Upper lobe of left lung (tissue), 6 donors: ENCODE measurements at regions not wholly inside any gene's neighbourhood (a gene's known extent, or its start where the extent isn't known, plus 50 kb on each side); places are given as distances from the start of the nearest gene placed in this dataset.

ENCODE experiments used
- ATAC-seq, 2 donors: fragments of 200-7000 bp; cut with Tn5 transposase; one replicate each; pipeline ENCODE4 v1.9.1; 2022; ENCODE audit warnings: mild to moderate bottlenecking in 2 of 2, moderate library complexity in 2 of 2; ENCODE audit not compliant: low FRiP score in 2 of 2
- DNase-seq, 2 donors: peaks; one replicate each; pipeline ENCODE4 v3.0.0-alpha.2; 2019 to 2020
- H3K27ac ChIP-seq, 4 donors: fragments of 200-600 bp; sonication (generic); one replicate each; pipeline ENCODE4 v1.5.1; 2016 to 2019
- H3K27me3 ChIP-seq, 4 donors: fragments of 200-600 bp; sonication (generic); one replicate each; pipeline ENCODE4 v1.5.1; 2017 to 2019
- H3K36me3 ChIP-seq, 4 donors: fragments of 200-600 bp; sonication (generic); one replicate each; pipeline ENCODE4 v1.5.1; 2016 to 2019
- H3K4me1 ChIP-seq, 4 donors: fragments of 200-600 bp; sonication (generic); one replicate each; pipeline ENCODE4 v1.5.1; 2018 to 2019
- H3K4me3 ChIP-seq, 4 donors: fragments of 200-600 bp; sonication (generic); one replicate each; pipeline ENCODE4 v1.5.1; 2017 to 2019; ENCODE audit warnings: mild to moderate bottlenecking in 2 of 4, moderate library complexity in 1 of 4
- H3K9me3 ChIP-seq, 4 donors: fragments of 200-600 bp; sonication (generic); one replicate each; pipeline ENCODE4 v1.5.1; 2018 to 2019
- EP300 ChIP-seq, 4 donors: sonication (generic); formaldehyde crosslinking; IDR thresholded peaks; one replicate each; pipeline ENCODE4 v1.5.1; 2017; ENCODE audit warnings: antibody characterized with exemption in 4 of 4, control low read depth in 2 of 4
- POLR2A ChIP-seq, 4 donors: fragments of 450-650 bp; IDR thresholded peaks; one replicate each; pipeline ENCODE4 v1.5.1; 2016 to 2017; ENCODE audit warnings: antibody characterized with exemption in 4 of 4, mild to moderate bottlenecking in 2 of 4
- POLR2AphosphoS5 ChIP-seq, 2 donors: sonication (generic); formaldehyde crosslinking; IDR thresholded peaks; one replicate each; pipeline ENCODE4 v1.5.1; 2017; ENCODE audit warnings: antibody characterized with exemption in 2 of 2
- WGBS, 2 donors: methylation state at CpG; one replicate each; pipeline ENCODE4 v1.1.5; 2017 to 2018; 5-methylcytosine and 5-hydroxymethylcytosine counted together
- TF ChIP-seq, protein P1 (sequence below), 6 experiments: fragments of 450-650 bp in 4 of 6; fragments of 200-600 bp in 2 of 6; sonication (generic) in 2 of 6; IDR thresholded peaks; one replicate each; pipeline ENCODE4 v1.5.1; 2016 to 2019; ENCODE audit warnings: antibody characterized with exemption in 6 of 6
- donor health status: DM: no; HTN: no; CAD: no; lungs with moderate emphysema.
- donor health status: DM: no; HTN: yes; CAD: no; lungs with severe emphysema.

DNA sequence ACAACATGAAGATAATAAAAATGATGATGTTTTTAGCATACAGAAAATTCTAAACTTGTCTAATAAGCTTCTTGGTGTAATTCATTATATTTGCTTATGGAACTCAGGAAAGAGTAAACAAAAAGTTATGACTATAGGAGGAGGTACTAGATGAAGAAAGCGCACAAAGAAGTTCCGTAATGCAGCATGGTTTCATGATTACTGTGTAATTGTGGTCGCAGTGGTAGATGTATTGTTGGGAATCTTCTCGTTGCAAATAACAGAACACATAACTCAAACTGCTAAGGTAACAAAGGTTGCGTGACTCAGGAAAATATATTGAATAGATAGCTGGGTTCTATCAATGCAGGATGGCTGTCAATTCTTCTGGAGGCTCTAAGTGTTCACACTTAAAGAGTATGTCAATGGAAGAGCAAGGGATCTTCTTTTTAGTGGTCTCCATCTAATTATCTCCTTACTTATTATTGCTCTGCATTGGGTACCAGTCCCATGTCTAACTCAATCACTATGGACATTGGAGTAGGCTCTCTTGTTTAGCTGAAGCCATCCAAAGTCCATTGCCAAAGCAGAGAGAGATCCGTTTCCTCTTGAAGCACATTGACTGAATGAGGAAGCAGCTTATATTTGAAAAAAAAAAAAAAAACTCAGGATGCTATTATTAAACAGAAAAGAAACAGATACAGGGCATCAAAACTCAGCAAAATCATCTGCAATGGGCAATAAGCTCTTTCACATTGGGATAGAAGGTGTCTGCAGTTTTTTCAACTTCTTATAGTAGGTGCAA lies 283.4 kb upstream of the ATP2B1 start:
- WGBS, 2 donors = 78 to 86% methylated on average over 6 of the region's 6 CpGs
- TF ChIP-seq POLR2AphosphoS5 (IDR thresholded peaks at IDR 0.05) (no peak), POLR2A (IDR thresholded peaks at IDR 0.05) (no peak), EP300 (IDR thresholded peaks at IDR 0.05) (no peak)
- TF ChIP-seq, protein P1, sequence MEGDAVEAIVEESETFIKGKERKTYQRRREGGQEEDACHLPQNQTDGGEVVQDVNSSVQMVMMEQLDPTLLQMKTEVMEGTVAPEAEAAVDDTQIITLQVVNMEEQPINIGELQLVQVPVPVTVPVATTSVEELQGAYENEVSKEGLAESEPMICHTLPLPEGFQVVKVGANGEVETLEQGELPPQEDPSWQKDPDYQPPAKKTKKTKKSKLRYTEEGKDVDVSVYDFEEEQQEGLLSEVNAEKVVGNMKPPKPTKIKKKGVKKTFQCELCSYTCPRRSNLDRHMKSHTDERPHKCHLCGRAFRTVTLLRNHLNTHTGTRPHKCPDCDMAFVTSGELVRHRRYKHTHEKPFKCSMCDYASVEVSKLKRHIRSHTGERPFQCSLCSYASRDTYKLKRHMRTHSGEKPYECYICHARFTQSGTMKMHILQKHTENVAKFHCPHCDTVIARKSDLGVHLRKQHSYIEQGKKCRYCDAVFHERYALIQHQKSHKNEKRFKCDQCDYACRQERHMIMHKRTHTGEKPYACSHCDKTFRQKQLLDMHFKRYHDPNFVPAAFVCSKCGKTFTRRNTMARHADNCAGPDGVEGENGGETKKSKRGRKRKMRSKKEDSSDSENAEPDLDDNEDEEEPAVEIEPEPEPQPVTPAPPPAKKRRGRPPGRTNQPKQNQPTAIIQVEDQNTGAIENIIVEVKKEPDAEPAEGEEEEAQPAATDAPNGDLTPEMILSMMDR (IDR thresholded peaks at IDR 0.05) = no peak
- Histone ChIP-seq H3K36me3 (no peaks in the 10 kb centered on the region), H3K9me3 (no peaks in the 10 kb centered on the region), H3K4me1 (no peaks in the 10 kb centered on the region), H3K27ac (no peak overlapping the region), H3K4me3 (no peak overlapping the region), H3K27me3 (no peaks in the 10 kb centered on the region)
- ATAC-seq (no peak), DNase-seq (no peak)

DNA sequence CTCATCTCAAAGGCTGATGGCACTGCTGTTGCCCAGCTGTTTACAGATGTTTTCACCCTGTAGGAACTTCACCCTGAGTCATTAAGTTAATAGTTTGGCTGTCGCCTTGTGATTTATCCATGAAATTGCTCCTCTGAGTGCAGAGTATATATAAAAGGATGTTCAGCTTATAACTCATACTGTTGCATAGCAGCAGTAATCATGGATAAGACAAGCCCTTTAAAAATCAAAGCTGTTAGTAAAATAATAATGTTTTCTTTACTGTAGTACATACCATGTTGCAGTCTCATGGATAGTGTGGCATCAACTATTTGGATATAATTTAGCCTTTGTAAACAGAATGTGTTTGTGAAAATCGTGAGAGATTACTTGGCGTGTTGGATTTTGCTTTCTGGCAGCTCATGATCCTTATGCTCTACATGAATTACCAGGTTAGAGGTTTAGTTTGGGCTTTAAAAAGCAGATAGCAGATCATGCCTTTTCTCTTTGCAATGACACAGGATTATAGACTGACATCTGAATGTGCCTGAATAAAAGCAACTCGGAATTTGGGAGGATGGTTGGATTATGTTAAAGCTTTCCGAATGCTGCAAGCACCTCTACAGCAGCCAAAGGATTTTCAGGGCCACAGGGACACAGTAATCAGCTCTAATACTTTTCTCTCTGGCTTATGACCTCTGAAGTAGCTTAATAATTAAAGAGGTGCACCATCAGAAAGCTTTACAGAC lies 279.7 kb upstream of the ATP2B1 start:
- 72 to 78% methylated on average over 5 of the region's 5 CpGs for WGBS, 2 donors
- no peak for DNase-seq
- no peak overlapping the region for H3K4me3 ChIP-seq

DNA sequence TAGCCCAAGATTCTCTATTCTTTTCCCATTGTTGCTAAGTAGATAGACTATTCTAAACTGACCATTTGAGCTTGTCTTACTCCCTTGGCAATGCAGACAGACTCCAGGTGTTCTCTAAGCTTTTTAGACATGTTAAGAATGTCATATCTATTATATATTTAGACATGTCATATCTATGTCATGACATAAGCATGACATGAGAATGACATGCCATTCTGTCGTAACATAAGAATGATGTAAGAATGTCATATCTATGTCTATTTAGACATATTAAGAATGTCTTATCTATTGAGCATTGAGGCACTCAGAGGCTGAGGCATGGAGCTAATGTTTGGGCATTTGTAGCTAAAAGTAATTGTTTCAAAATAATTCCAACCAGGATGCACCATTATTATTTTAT lies 277.3 kb upstream of the ATP2B1 start:
- Histone ChIP-seq H3K27me3 (no peaks in the 10 kb centered on the region), H3K4me1 (no peaks in the 10 kb centered on the region), H3K4me3 (no peak overlapping the region), H3K27ac (no peak overlapping the region), H3K9me3 (no peaks in the 10 kb centered on the region), H3K36me3 (no peaks in the 10 kb centered on the region)
- ATAC-seq (no peak), DNase-seq (no peak)
- TF ChIP-seq POLR2A (IDR thresholded peaks at IDR 0.05) (no peak), EP300 (IDR thresholded peaks at IDR 0.05) (no peak), POLR2AphosphoS5 (IDR thresholded peaks at IDR 0.05) (no peak)
- TF ChIP-seq, protein P1 (IDR thresholded peaks at IDR 0.05) = no peak
- WGBS, 2 donors = 92 to 95% methylated on average over 1 of the region's 1 CpG

More for the DNA sequence above, 279.7 kb upstream of the ATP2B1 start:
- no peak for ATAC-seq
- no peaks in the 10 kb centered on the region for H3K9me3 ChIP-seq
- no peak for TF ChIP-seq EP300 (IDR thresholded peaks at IDR 0.05)
- no peaks in the 10 kb centered on the region for H3K36me3 ChIP-seq
- no peaks in the 10 kb centered on the region for H3K4me1 ChIP-seq
- no peaks in the 10 kb centered on the region for H3K27me3 ChIP-seq
- no peak overlapping the region for H3K27ac ChIP-seq

DNA sequence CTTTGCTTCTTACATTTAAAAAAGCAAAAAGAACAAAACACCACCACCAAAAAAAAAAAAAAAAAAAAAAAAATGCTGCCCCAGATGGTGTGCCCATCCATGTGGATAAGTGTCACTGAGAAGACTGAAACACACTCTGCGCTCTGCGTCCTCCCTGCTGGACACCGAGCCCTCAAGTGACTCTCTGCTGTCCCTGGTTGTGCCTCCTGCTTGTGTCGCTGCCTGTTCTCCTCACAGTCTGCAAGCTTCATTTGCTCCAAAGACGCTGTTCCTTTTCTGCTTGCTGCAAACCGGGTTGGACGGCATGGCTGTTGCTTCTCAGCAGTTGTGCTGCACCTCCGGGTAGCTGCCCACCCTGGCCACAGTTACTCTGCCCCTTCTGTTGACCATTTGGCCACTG lies 276.2 kb upstream of the ATP2B1 start:
- TF ChIP-seq, protein P1 (IDR thresholded peaks at IDR 0.05) = no peak
- TF ChIP-seq POLR2AphosphoS5 (IDR thresholded peaks at IDR 0.05) (no peak), POLR2A (IDR thresholded peaks at IDR 0.05) (no peak), EP300 (IDR thresholded peaks at IDR 0.05) (no peak)
- Histone ChIP-seq H3K4me3 (no peak overlapping the region), H3K27ac (no peak overlapping the region), H3K9me3 (no peaks in the 10 kb centered on the region), H3K36me3 (no peaks in the 10 kb centered on the region), H3K27me3 (no peaks in the 10 kb centered on the region), H3K4me1 (no peaks in the 10 kb centered on the region)
- ATAC-seq (no peak), DNase-seq (no peak)
- WGBS, 2 donors = 96 to 98% methylated on average over 8 of the region's 8 CpGs

DNA sequence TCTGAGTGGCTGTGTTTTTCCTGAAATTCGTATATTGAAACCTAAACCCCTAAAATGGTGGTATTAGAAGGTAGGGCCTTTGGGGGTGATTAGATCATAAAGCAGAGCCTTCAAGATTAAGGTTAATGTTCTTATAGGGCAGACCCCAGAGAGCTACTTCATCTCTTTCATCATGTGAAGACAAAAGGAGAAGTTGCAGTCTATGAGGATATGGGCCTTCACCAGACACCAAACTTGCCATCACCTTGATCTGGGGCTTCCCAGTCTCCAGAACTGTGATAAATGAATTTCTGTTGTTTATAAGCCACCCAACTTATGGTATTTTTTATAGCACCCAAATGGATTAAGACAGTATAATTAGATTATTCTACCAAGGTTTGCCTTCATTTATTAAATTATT lies 275.0 kb upstream of the ATP2B1 start:
- ATAC-seq = no peak
- no peak for DNase-seq
- TF ChIP-seq POLR2A (IDR thresholded peaks at IDR 0.05) (no peak), EP300 (IDR thresholded peaks at IDR 0.05) (no peak), POLR2AphosphoS5 (IDR thresholded peaks at IDR 0.05) (no peak)
- TF ChIP-seq, protein P1 (IDR thresholded peaks at IDR 0.05) = no peak
- Histone ChIP-seq H3K4me3 (no peak overlapping the region), H3K9me3 (no peaks in the 10 kb centered on the region), H3K27ac (no peak overlapping the region), H3K36me3 (no peaks in the 10 kb centered on the region), H3K27me3 (no peaks in the 10 kb centered on the region), H3K4me1 (no peaks in the 10 kb centered on the region)
- WGBS, 2 donors = 96% methylated on average over 1 of the region's 1 CpG
